HG03159 (cell line): ENCODE measurements at regions not wholly inside any gene's neighbourhood (a gene's known extent, or its start where the extent isn't known, plus 50 kb on each side); places are given as distances from the start of the nearest gene placed in this dataset.
"Not testable (repeated sequence)": the region's sequence is repeated elsewhere in the genome, so short reads cannot be mapped to it uniquely, and the experiment has no call there.

Experiments used
- ATAC-seq: cut with Tn5 transposase; IDR thresholded peaks from one replicate; pipeline ENCODE4 v1.9.1; 2021; ENCODE audit warnings: mild to moderate bottlenecking, moderate library complexity; ENCODE audit not compliant: unreplicated experiment

DNA sequence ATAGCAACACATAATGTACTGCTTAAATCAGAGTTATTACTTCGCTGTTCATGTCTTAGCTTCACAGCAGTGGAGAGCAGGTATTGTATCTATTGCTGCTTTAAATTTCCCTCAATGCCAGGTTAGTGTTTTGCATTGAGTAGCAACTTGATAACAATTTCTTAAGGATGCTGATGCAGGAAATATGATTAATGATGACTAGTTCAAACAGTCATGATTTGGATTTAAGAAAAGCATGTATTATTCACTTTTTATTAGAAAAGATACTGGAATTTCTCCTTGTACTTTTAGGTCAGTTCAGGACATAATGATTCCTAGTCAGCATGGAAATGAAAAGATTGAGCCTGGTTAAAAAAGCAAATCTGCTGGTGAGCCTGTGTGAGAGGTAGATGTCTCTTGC is 67.2 kb upstream of the ARHGAP29 start:
- no peak for ATAC-seq

DNA sequence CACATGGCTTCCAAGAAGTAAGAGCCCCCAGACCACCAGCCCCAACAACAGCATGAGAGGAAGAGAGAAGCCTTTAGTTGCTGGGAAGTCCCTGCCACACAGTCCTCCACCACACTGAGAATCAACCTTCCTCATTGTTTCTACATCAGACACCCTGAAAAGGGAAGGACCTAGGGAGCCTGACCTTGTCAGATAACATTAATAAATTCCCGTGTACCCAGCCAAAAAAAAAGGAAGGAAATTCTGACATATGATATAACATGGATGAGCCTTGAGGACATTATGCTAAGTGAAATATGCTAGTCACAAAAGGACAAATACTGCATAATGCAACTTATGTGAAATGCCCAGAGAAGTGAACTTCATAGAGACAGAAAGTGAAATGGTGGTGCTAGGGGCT is 65.6 kb upstream of the ARHGAP29 start:
- ATAC-seq, result no peak

DNA sequence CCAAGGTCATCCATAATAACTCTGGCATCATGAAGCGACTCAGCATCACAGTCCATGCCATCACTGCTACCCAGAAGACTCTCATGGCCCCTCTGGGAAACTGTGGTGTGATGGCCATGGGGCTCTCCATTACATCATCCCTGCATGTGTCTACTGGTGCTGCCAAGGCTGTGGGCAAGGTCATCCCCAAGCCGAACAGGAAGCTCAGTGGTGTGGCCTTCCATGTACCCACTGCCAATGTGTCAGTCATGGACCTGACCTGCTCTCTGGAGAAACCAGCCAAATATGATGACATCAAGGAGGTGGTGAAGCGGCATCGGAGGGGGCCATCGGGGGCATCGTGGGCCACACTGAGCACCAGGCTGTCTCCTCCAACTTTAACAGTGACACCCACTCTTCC is 65.1 kb upstream of the ARHGAP29 start:
- no peak for ATAC-seq

DNA sequence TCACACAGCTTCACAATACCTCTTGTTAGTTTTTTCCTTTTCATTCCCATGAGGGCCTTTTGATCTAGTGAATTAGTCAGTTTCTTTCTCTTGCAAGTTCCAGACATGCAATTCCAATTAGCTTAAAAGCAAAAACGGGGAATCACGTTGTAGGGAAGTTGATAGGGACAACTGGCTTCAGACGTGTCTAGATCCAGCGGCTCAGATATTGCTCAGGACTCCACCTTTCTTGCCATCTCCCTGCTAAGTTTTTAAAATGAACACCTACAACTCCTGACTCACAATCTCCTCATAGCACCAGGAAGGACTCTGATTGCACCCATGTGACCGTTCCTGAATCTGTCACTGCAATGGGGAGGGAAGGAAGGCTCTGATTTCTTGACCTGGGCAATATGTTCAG is 63.8 kb upstream of the ARHGAP29 start:
- no peak for ATAC-seq

- ATAC-seq, result no peak
These were observed 63.3 kb upstream of the ARHGAP29 start for GRCh38 chr1:94300731-94301130.

DNA sequence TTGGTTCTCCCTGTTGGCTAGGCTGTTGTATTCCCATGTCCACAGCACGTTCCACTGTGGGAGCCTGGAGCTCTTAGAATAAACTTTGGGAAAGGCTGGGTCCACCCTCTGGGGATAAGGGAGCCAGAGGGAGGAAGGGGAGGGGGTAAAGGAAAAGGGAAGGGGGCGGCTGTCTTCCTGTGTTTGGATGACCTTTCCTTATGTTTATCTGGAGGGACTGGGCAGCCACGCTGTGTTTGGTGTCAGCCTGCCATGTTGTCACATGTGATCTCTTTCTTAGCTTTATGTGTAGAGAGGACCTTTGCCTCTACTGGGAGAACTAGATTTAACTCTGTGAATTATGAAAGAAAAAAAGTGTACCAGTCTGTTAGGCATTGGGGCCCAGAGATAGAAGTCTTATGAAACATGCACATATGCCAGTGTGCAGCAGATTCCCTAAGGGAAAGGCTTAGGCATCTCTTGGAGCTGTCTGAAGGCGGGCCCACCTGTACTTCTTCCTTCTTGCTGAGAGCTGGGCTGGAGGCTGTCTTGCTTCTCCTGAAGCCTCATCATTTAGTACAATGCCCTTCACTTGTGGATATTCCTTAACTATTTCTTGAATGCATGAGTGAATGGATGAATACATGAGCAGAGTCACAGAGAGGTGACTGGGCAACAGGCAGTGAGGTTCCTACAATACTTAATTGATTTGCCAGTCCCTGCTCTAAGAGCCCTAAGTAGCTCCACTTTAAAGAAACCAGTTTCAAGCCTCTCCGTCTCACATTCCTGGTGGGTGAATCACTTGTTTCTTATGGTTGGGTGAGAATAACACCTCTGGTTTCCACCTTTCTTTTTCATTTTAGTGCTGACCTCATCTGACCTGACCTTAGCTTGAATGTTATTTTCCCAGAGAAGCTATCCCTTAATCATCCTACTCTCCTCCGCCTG is 62.5 kb upstream of the ARHGAP29 start:
- no peak for ATAC-seq

GRCh38 chr1:94298861-94299260 is 61.5 kb upstream of the ARHGAP29 start:
- no peak for ATAC-seq

DNA sequence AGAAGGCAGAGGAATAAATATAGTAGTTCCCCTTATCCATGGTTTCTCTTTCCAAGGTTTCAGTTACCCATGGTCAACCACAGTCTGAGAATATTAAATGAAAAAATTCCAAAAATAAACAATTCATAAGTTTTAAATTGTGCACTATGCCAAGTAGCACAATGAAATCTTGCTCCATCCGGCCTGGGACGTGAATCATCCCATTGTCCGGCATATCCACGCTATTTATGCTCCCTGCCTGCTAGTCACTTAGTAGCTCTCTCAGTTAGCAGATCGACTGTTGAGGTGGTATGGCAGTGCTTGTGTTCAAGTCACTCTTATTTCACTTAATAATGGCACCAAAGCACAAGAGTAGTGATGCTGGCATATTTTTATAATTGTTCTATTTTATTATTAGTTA is 58.6 kb upstream of the ARHGAP29 start:
- no peak for ATAC-seq

DNA sequence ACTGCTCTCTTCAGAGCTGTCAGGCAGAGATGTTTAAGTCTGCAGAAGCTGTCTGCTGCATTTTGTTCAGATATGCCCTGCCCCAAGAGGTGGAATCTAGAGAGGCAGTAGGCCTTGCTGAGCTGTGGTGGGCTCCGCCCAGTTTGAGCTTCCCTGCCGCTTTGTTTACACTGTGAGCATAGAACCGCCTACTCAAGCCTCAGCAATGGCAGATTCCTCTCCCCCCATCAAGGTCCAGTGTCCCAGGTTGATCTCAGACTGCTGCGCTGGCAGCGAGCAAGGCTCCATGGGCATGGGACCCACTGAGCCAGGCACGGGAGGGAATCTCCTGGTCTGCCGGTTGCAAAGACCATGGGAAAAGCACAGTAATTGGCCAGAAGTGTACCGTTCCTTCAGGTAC is 55.6 kb upstream of the ARHGAP29 start:
- ATAC-seq, result not testable (repeated sequence)

- not testable (repeated sequence) for ATAC-seq
These were observed 51.9 kb upstream of the ARHGAP29 start for GRCh38 chr1:94289244-94289643.
